NCI-H1694 treated with DMSO at 0.1 percent for 48 hours (cell line): ENCODE measurements at regions not wholly inside any gene's neighbourhood (a gene's known extent, or its start where the extent isn't known, plus 50 kb on each side); places are given as distances from the start of the nearest gene placed in this dataset.
A peak's percentile ranks its signal among the peaks of the same experiment; 100 is the strongest.

ENCODE experiments used
- DNase-seq: peaks from one replicate; lab custom pipeline; 2025; lab: John Stamatoyannopoulos, UW

GRCh38 chr14:104439625-104440024, 139.9 kb upstream of the C14orf180 start:
- DNase-seq, result no peak

GRCh38 chr14:104440297-104440956, 139.1 kb upstream of the C14orf180 start:
- no peak for DNase-seq

DNA sequence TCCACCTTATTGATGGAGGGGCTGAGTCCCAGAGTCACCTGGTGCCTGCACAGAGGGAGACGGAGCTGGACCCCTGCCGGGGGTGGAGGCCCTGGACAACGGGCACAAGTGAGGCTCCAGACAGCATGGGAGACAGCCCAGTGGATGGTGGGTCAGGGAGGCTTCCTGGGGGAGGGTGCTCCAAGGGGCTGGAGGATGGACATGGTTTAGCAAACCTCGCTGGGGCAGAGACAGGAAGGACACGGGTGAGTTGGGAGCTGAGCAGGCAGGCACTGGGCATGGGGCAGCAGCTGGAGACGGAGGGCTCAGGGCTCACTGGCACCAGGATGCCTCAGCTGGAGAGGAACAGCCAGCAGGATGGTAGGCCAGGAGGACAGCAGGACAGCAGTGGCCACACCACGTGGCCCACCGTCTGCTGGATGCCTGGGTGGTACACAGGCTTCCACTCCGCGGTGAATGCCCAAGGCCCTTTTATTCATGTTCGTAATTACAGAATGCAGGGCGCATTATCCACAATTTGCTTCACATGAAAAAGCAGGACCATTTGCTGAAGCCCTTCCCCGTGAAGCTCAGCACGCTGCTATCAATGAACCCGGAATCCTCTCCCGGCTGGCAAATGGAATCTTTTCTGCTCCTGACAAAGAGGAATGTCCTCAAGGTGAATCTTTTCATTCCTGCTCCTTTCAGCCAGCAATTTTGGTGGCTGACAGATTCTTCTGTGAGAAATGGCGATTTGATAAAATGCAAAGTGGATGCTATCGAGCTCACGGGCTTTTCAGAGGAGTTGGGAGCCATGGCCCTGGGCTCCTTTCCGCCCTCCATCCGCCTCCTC, 138.1 kb upstream of the C14orf180 start:
- no peak for DNase-seq

GRCh38 chr14:104442107-104442551, 137.4 kb upstream of the C14orf180 start:
- no peak for DNase-seq

DNA sequence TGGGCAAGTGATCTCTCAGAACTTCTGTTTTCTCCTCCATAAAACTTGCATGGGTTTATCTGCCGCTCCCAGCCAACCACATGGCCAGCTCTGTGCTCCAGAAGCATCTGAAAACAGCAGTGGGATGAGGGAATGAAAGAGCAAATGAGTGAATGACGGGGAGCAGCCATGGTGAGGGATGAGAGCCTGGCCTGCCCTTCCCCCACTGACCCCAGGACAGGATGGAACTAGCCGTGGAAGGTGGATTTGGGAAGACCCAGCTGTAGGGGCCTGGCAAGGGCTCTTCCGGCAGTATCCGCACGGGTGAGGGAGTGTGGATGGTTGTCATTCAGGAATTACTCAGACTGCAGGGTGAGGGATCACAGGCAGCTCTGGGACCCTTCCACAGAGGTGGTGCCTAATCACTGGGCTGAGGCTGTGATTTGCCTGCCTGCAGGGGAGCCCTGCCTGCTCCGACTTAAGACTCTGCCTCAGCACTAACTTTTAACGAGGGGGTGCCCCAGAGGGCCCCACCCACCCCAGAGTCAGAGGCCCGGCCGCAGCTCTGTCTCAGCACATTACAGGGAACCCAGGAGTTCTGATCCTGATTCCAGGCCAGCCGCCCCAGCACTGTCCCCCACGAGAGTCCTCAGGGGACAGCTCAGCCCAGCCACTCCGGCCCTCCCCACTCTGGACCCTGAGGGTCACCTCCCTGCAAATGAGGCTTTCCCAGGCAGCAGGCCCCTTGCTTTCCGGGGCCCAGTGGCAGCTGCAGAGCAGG, 136.8 kb upstream of the C14orf180 start:
- DNase-seq, result no peak

- peak; percentile 93 for DNase-seq
Measured at GRCh38 chr14:104443391-104444158, 136.0 kb upstream of the C14orf180 start.

- DNase-seq, result no peak
Measured at GRCh38 chr14:104444159-104445030, 135.2 kb upstream of the C14orf180 start.

- DNase-seq, result no peak
Measured at GRCh38 chr14:104445086-104445485, 134.5 kb upstream of the C14orf180 start.

GRCh38 chr14:104445832-104446381, 133.7 kb upstream of the C14orf180 start:
- no peak for DNase-seq

DNA sequence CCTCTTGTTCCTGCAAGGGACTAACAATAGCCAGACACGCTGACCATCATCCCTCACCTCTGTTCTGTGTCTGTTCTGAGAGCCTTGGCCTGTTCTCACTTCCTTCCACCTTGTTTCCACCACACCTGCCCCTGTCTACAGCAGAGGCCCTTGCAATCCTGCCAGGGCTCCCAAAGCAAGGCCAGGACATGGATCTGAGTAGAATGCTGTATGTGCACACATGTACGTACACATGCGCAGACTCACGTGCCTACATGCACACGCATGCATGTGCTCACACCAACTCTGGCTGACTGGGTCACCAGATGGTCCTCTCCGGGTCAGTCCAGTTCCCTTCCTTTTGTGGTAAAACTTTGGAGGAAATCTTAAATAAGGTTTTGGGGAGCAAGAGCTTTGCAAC, 133.0 kb upstream of the C14orf180 start:
- DNase-seq, result no peak

- DNase-seq, result no peak
Measured at GRCh38 chr14:104447750-104448149, 131.8 kb upstream of the C14orf180 start.

- DNase-seq, result no peak
Measured at GRCh38 chr14:104448321-104448720, 131.2 kb upstream of the C14orf180 start.

DNA sequence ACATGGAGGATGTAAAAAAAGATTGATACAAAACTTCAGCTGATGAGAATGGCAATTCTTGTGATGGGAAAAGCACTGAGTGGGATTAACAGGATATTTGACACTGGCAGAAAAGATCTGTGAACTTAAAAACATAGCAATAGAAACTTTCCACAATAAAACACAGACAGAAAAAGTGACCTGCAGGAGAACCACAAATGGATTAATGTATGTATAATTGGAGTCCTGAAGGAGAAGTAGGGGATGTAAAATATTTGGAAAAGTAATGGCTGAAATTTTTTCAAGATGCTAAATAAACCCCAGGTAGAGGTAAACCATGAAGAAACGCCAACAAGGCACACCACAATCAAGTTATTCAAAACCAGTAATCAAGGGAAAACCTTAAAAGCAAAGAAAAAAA, 130.8 kb upstream of the C14orf180 start:
- DNase-seq, result no peak

DNA sequence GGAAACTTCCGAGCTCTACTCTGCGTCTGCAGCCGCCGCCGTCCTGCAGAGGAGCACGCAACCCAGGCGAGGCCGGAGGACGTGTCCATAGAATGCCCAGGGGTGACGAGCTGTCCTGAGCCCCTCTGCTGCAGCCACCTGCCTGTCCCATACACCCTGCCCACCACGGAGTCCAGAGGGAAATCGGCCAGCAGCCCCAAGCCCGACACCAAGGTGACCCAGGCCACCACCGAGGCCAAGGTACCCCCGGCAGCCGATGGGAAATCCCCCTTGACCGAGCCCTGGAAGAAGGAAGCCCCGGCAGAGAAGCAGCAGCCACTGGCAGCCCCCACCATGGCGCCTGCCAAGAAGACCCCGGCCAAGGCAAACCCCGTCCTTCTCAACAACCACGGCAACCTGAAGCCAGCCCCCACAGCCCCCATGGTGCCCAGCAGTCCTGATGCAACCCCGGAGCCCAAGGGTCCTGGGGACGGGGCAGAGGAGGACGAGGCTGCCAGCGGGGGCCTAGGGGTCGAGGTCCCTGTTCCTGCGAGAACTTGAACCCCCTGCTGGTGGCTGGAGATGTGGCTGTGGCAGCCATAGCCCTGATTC, 128.7 kb upstream of the C14orf180 start:
- DNase-seq, result no peak

GRCh38 chr14:104451474-104451873, 128.1 kb upstream of the C14orf180 start:
- no peak for DNase-seq

DNA sequence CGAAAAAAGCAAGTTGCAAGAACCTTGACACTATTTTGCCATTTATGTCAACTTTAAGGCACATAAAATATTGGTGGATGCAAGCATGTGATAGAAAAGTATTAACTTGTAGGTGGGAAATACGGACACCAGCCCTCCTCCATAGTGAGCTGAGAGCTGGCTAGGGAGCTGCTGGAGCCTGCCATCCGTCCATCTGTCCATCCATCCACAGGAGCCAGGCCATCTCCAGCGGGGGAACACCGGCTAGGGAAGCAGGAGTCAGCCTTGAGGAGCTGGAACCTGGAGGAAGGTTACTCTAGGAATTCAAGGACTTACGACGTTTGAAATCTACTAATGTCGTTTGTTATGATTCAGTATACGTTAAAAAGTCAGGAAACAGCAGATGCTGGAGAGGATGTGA, 120.7 kb upstream of the C14orf180 start:
- DNase-seq, result no peak

DNA sequence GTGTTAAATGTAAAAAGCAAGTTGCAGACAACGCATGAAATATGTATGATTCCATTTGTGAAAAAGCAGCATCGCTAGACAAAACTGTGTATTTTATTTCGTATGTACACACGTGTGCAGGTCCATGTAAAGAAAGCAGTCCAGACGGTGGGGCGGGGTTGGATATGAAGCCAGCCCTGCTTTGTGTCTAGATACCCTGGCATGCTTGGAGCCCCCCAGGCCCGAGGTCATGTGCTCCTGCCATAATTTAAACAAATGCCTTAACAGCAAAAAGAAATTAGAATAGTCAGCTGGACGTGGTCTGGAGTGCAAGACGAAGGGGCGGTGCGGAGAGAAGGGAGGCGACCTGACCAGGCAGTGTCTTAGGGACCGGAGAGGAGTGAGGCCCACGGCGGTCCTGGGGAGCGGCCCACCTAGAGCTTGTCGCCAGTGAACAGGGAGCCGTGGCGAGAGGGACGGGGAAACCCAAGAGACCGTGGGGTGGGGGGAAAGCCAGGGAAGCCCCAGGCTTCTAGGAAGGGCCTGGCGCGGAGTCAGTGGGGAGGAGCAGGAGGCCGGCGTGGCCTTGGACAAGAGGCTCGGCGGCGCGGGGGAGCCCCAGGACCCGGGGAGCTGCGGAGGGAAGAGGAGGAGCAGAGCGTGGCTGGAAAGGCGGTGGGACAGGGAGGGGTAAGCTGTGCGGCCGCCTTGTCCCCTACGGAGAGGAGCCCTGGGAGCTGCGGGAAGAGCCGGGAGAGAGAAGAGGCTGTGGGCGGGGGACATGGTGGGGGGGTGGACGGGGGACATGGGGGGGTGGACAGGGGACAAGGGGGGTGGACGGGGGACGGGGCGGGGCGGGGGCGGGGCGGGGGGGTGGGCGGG, 118.5 kb upstream of the C14orf180 start:
- DNase-seq, result no peak

DNA sequence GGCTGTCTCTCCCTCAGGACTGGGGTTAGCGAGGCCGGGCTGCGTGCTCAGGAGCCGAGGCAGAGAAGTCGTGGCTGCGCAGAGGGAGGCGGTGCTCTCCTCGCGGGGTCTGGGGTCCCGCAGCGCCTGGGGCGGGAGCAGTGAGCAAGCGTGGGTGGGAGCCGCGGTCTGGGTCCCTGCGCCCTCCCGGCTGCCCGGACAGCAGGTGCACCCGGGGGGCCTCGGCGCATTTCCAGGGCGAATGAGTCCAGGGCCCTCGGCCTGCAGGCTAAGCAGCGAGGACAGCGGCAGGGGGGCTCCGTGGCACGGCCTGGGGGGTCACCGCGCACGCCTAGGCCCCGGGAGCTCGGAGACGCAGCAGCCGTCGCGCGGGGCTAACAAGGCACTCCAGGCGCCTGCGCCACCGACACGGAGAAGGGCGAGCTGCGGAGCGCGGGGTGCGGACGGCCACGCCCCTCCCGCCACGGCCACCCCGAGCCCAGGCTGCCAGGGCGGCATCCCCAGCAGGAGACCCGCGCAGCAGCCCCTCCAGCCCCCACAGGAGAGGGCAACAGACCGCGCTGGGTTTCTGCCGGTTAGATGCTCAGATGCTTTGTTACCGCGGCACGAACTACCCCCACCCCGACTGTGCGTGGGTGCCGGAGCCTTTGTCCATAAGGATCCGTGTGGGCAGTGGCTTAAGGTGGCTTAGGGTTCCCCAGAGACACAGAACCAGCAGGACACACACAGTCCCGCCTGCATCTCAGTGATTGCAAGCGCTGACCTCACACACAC, 117.7 kb upstream of the C14orf180 start:
- peak; percentile 56 for DNase-seq
